Astrocyte (in vitro differentiated cells and primary cell): ENCODE measurements at regions not wholly inside any gene's neighbourhood (a gene's known extent, or its start where the extent isn't known, plus 50 kb on each side); places are given as distances from the start of the nearest gene placed in this dataset.

Experiments
- DNase-seq: peaks from one replicate; pipeline ENCODE4 v3.0.0-alpha.2; 2010; ENCODE audit warnings: low read depth
- FAIRE-seq: peaks from 2 replicates; lab custom pipeline; 2011; peaks lifted over from hg19 to GRCh38; lab: Jason Lieb, UNC
- H2AFZ ChIP-seq: 2 replicates; pipeline ENCODE4 v1.6.0; 2012; ENCODE audit warnings: low read depth, low read length, inconsistent platforms
- H3K27ac ChIP-seq: 2 replicates; pipeline ENCODE4 v1.5.1; 2011; ENCODE audit warnings: low read depth, low read length, inconsistent platforms
- H3K27me3 ChIP-seq: 2 replicates; pipeline ENCODE4 v1.6.0; 2011; ENCODE audit warnings: low read length, inconsistent platforms; ENCODE audit not compliant: insufficient read depth
- H3K36me3 ChIP-seq: 2 replicates; pipeline ENCODE4 v1.5.1; 2011; ENCODE audit warnings: low read length, inconsistent platforms; ENCODE audit not compliant: insufficient read depth
- H3K4me1 ChIP-seq: 2 replicates; pipeline ENCODE4 v1.5.1; 2011; ENCODE audit warnings: low read length, inconsistent platforms; ENCODE audit not compliant: insufficient read depth
- H3K4me2 ChIP-seq: 2 replicates; pipeline ENCODE4 v1.6.0; 2012; ENCODE audit warnings: low read length, inconsistent platforms
- H3K4me3 ChIP-seq: 2 replicates; pipeline ENCODE4 v1.5.1; 2011; ENCODE audit warnings: low read depth, mild to moderate bottlenecking, low read length, inconsistent platforms; ENCODE audit not compliant: insufficient read depth
- H3K79me2 ChIP-seq: 2 replicates; pipeline ENCODE4 v1.6.0; 2012; ENCODE audit warnings: mild to moderate bottlenecking, low read length, inconsistent platforms; ENCODE audit not compliant: insufficient read depth
- H3K9ac ChIP-seq: 2 replicates; pipeline ENCODE4 v1.6.0; 2012; ENCODE audit warnings: mild to moderate bottlenecking, low read length, inconsistent platforms
- H3K9me3 ChIP-seq: 2 replicates; pipeline ENCODE4 v1.5.1; 2012; ENCODE audit warnings: low read depth, mild to moderate bottlenecking, low read length, inconsistent platforms; ENCODE audit not compliant: insufficient read depth
- H4K20me1 ChIP-seq: 2 replicates; pipeline ENCODE4 v1.6.0; 2012; ENCODE audit warnings: low read length, inconsistent platforms; ENCODE audit not compliant: insufficient read depth
- H3K27ac Mint-ChIP-seq: one replicate; pipeline ENCODE4 v1.8.0; 2021; ENCODE audit warnings: mild to moderate bottlenecking, mixed read lengths; ENCODE audit not compliant: unreplicated experiment
- H3K27me3 Mint-ChIP-seq: one replicate; pipeline ENCODE4 v1.8.0; 2021; ENCODE audit warnings: low read depth, mixed read lengths; ENCODE audit not compliant: unreplicated experiment
- H3K36me3 Mint-ChIP-seq: one replicate; pipeline ENCODE4 v1.8.0; 2021; ENCODE audit warnings: low read depth, mixed read lengths; ENCODE audit not compliant: unreplicated experiment
- H3K4me1 Mint-ChIP-seq: one replicate; pipeline ENCODE4 v1.8.0; 2021; ENCODE audit warnings: low read depth, mixed read lengths; ENCODE audit not compliant: unreplicated experiment
- H3K4me3 Mint-ChIP-seq: one replicate; pipeline ENCODE4 v1.8.0; 2021; ENCODE audit warnings: mild to moderate bottlenecking, moderate library complexity, mixed read lengths; ENCODE audit not compliant: unreplicated experiment
- H3K9me3 Mint-ChIP-seq: one replicate; pipeline ENCODE4 v1.8.0; 2021; ENCODE audit warnings: mild to moderate bottlenecking, mixed read lengths; ENCODE audit not compliant: unreplicated experiment
- CTCF ChIP-seq: IDR thresholded peaks from 2 replicates; pipeline ENCODE4 v1.5.1; 2011; ENCODE audit warnings: low read depth, mild to moderate bottlenecking, inconsistent platforms, low read length, moderate library complexity; ENCODE audit not compliant: insufficient read depth
- EZH2 ChIP-seq: IDR thresholded peaks from 2 replicates; pipeline ENCODE4 v1.6.1; 2012; ENCODE audit warnings: mild to moderate bottlenecking, low read length, inconsistent platforms; ENCODE audit not compliant: insufficient read depth

GRCh38 chr2:8089596-8089995, 592.3 kb upstream of the ID2 start:
- Histone ChIP-seq H3K79me2 (no peaks in the 10 kb centered on the region), H3K9me3 (no peaks in the 10 kb centered on the region), H3K36me3 (no peaks in the 10 kb centered on the region), H3K27ac (no peak overlapping the region), H3K4me2 (peak overlapping the region; percentile 19), H3K4me3 (no peak overlapping the region), H3K4me1 (peaks cover 35% of the 10 kb centered on the region), H2AFZ (no peak overlapping the region), H3K9ac (no peak overlapping the region), H3K27me3 (no peaks in the 10 kb centered on the region), H4K20me1 (no peaks in the 10 kb centered on the region)
- TF ChIP-seq EZH2 = no peak
- no peaks in the 10 kb centered on the region for H3K36me3 Mint-ChIP-seq
- H3K9me3 Mint-ChIP-seq = no peaks in the 10 kb centered on the region
- H3K4me3 Mint-ChIP-seq = no peak overlapping the region
- FAIRE-seq (peak; percentile 81), DNase-seq (peak; percentile 96)
- H3K27me3 Mint-ChIP-seq = no peaks in the 10 kb centered on the region
- no peak overlapping the region for H3K27ac Mint-ChIP-seq
- H3K4me1 Mint-ChIP-seq = peaks cover 14% of the 10 kb centered on the region

GRCh38 chr2:8090748-8091700, 590.8 kb upstream of the ID2 start:
- no peaks in the 10 kb centered on the region for H3K36me3 Mint-ChIP-seq
- peak overlapping the region; percentile 4 for H3K4me2 ChIP-seq
- H3K27me3 ChIP-seq = no peaks in the 10 kb centered on the region
- FAIRE-seq (peak; percentile 69), DNase-seq (peak; percentile 86)
- H3K9me3 ChIP-seq = no peaks in the 10 kb centered on the region
- no peak for TF ChIP-seq CTCF
- TF ChIP-seq EZH2 = no peak
- peak overlapping the region; percentile 1 for H2AFZ ChIP-seq
- no peaks in the 10 kb centered on the region for H3K79me2 ChIP-seq
- H3K36me3 ChIP-seq = no peaks in the 10 kb centered on the region
- H3K9ac ChIP-seq = no peak overlapping the region
- H4K20me1 ChIP-seq = no peaks in the 10 kb centered on the region
- no peak overlapping the region for H3K4me3 ChIP-seq
- H3K4me3 Mint-ChIP-seq = no peak overlapping the region
- H3K4me1 Mint-ChIP-seq = peaks cover 14% of the 10 kb centered on the region
- H3K27ac Mint-ChIP-seq = no peak overlapping the region
- no peaks in the 10 kb centered on the region for H3K9me3 Mint-ChIP-seq
- no peak overlapping the region for H3K27ac ChIP-seq
- H3K27me3 Mint-ChIP-seq = no peaks in the 10 kb centered on the region
- peaks cover 35% of the 10 kb centered on the region for H3K4me1 ChIP-seq

- Histone ChIP-seq H3K4me2 (no peak overlapping the region), H3K9ac (no peak overlapping the region), H3K4me1 (peaks cover 14% of the 10 kb centered on the region), H3K79me2 (no peaks in the 10 kb centered on the region), H3K4me3 (no peak overlapping the region), H3K27me3 (no peaks in the 10 kb centered on the region), H3K9me3 (no peaks in the 10 kb centered on the region), H4K20me1 (no peaks in the 10 kb centered on the region), H3K27ac (no peak overlapping the region), H3K36me3 (no peaks in the 10 kb centered on the region), H2AFZ (no peak overlapping the region)
- H3K36me3 Mint-ChIP-seq = no peaks in the 10 kb centered on the region
- no peak overlapping the region for H3K4me3 Mint-ChIP-seq
- peaks cover 4% of the 10 kb centered on the region for H3K9me3 Mint-ChIP-seq
- peak; percentile 59 for DNase-seq
- no peak for FAIRE-seq
- H3K4me1 Mint-ChIP-seq = no peaks in the 10 kb centered on the region
- no peak for TF ChIP-seq EZH2
- no peak for TF ChIP-seq CTCF
- no peak overlapping the region for H3K27ac Mint-ChIP-seq
- H3K27me3 Mint-ChIP-seq = no peaks in the 10 kb centered on the region
Observed at GRCh38 chr2:8094526-8094925, 587.3 kb upstream of the ID2 start.
